WTC11 (cell line): ENCODE measurements at regions not wholly inside any gene's neighbourhood (a gene's known extent, or its start where the extent isn't known, plus 50 kb on each side); places are given as distances from the start of the nearest gene placed in this dataset.

Experiments
- ATAC-seq: fragments of 200-7000 bp; cut with Tn5 transposase; 2 replicates; pipeline ENCODE4 v1.10.0; 2021; ENCODE audit warnings: mild to moderate bottlenecking, moderate library complexity
- CTCF ChIA-PET: fragments of 300-600 bp; sonication (Branson Sonifier 250); formaldehyde crosslinking; loops from one replicate; lab custom pipeline; 2021; ENCODE audit warnings: antibody characterized with exemption; lab: Charles Lee
- POLR2A ChIA-PET: fragments of 350-600 bp; sonication (Branson Sonifier 250); formaldehyde crosslinking; loops from one replicate; lab custom pipeline; 2021; ENCODE audit warnings: antibody characterized with exemption; lab: Charles Lee
- DNase-seq: peaks from one replicate; pipeline ENCODE4 v3.0.0; 2021; ENCODE audit warnings: low spot score
- H3K27ac Mint-ChIP-seq: 2 replicates; pipeline ENCODE4 v1.8.0; 2021; ENCODE audit warnings: mixed read lengths
- H3K27me3 Mint-ChIP-seq: 2 replicates; pipeline ENCODE4 v1.8.0; 2021; ENCODE audit warnings: low read depth, mild to moderate bottlenecking, moderate library complexity, mixed read lengths
- H3K36me3 Mint-ChIP-seq: 2 replicates; pipeline ENCODE4 v1.8.0; 2021; ENCODE audit warnings: mixed read lengths
- H3K4me1 Mint-ChIP-seq: 2 replicates; pipeline ENCODE4 v1.8.0; 2022; ENCODE audit warnings: mixed read lengths
- H3K4me3 Mint-ChIP-seq: 2 replicates; pipeline ENCODE4 v1.8.0; 2021; ENCODE audit warnings: mild to moderate bottlenecking, moderate library complexity, mixed read lengths
- H3K9me3 Mint-ChIP-seq: 2 replicates; pipeline ENCODE4 v1.8.0; 2021; ENCODE audit warnings: mixed read lengths
- ATF2 ChIP-seq: sonication (generic); formaldehyde crosslinking; IDR thresholded peaks from 2 replicates; pipeline ENCODE4 v1.8.1; 2022; ENCODE audit warnings: low read depth, missing genetic modification reagents, borderline replicate concordance
- CBFB ChIP-seq: sonication (generic); formaldehyde crosslinking; IDR thresholded peaks from 2 replicates; pipeline ENCODE4 v1.8.1; 2022; ENCODE audit warnings: mild to moderate bottlenecking, low read depth, missing genetic modification reagents
- ESRRA ChIP-seq: sonication (generic); formaldehyde crosslinking; IDR thresholded peaks from 2 replicates; pipeline ENCODE4 v1.8.1; 2022; ENCODE audit warnings: mild to moderate bottlenecking, missing genetic modification reagents, borderline replicate concordance
- ETV6 ChIP-seq: sonication (generic); formaldehyde crosslinking; IDR thresholded peaks from 2 replicates; pipeline ENCODE4 v1.8.1; 2022; ENCODE audit warnings: mild to moderate bottlenecking, missing genetic modification reagents
- FOXP4 ChIP-seq: sonication (generic); formaldehyde crosslinking; IDR thresholded peaks from 2 replicates; pipeline ENCODE4 v1.8.0; 2022; ENCODE audit warnings: mild to moderate bottlenecking, missing genetic modification reagents
- JUN ChIP-seq: sonication (generic); formaldehyde crosslinking; IDR thresholded peaks from 2 replicates; pipeline ENCODE4 v1.8.0; 2023; ENCODE audit warnings: mild to moderate bottlenecking, missing genetic modification reagents
- RORB ChIP-seq: fragments of 250-450 bp; sonication (Bioruptor Pico); IDR thresholded peaks from 2 replicates; pipeline ENCODE4 v1.9.0; 2021; ENCODE audit warnings: mild to moderate bottlenecking
- SOX15 ChIP-seq: fragments of 250-450 bp; sonication (Bioruptor Pico); IDR thresholded peaks from 2 replicates; pipeline ENCODE4 v1.9.0; 2021; ENCODE audit warnings: mild to moderate bottlenecking
- STAT6 ChIP-seq: sonication (generic); formaldehyde crosslinking; conservative IDR thresholded peaks from 2 replicates; pipeline ENCODE4 v1.8.1; 2023; ENCODE audit warnings: mild to moderate bottlenecking, low read depth, missing genetic modification reagents, moderate library complexity
- TCF7 ChIP-seq: sonication (generic); formaldehyde crosslinking; IDR thresholded peaks from 2 replicates; pipeline ENCODE4 v1.8.0; 2022; ENCODE audit warnings: mild to moderate bottlenecking, low read depth, missing genetic modification reagents, moderate library complexity
- TEAD4 ChIP-seq: sonication (generic); formaldehyde crosslinking; IDR thresholded peaks from 2 replicates; pipeline ENCODE4 v1.8.0; 2022; ENCODE audit warnings: mild to moderate bottlenecking, missing genetic modification reagents
- ZBTB21 ChIP-seq: sonication (generic); formaldehyde crosslinking; IDR thresholded peaks from 2 replicates; pipeline ENCODE4 v1.8.1; 2023; ENCODE audit warnings: mild to moderate bottlenecking, missing genetic modification reagents, borderline replicate concordance
- ZNF219 ChIP-seq: sonication (generic); formaldehyde crosslinking; IDR thresholded peaks from 2 replicates; pipeline ENCODE4 v1.8.0; 2023; ENCODE audit warnings: missing genetic modification reagents, mild to moderate bottlenecking, borderline replicate concordance
- ZNF317 ChIP-seq: sonication (generic); formaldehyde crosslinking; IDR thresholded peaks from 2 replicates; pipeline ENCODE4 v1.8.1; 2023; ENCODE audit warnings: low read depth, mild to moderate bottlenecking, moderate library complexity, missing genetic modification reagents, borderline replicate concordance
- ZNF671 ChIP-seq: fragments of 250-450 bp; sonication (Bioruptor Pico); IDR thresholded peaks from 2 replicates; pipeline ENCODE4 v1.8.0; 2021; ENCODE audit warnings: mild to moderate bottlenecking
- TF ChIP-seq, protein P1 (sequence below): sonication (generic); formaldehyde crosslinking; IDR thresholded peaks from 2 replicates; pipeline ENCODE4 v1.8.1; 2023; ENCODE audit warnings: mild to moderate bottlenecking, moderate library complexity, missing genetic modification reagents

- Mint-ChIP-seq H3K4me1 (peaks cover 7% of the 10 kb centered on the region), H3K9me3 (peaks cover 4% of the 10 kb centered on the region; the same call in 1 of the 2 replicates), H3K27me3 (no peaks in the 10 kb centered on the region), H3K27ac (no peak overlapping the region), H3K36me3 (no peaks in the 10 kb centered on the region), H3K4me3 (no peak overlapping the region)
- CTCF ChIA-PET = no interaction called here
- TF ChIP-seq STAT6 (no peak), ATF2 (CRISPR knock-in tag) (no peak), ZNF671 (CRISPR knock-in tag) (no peak), ETV6 (CRISPR knock-in tag) (no peak), RORB (no peak)
- TF ChIP-seq, protein P1, sequence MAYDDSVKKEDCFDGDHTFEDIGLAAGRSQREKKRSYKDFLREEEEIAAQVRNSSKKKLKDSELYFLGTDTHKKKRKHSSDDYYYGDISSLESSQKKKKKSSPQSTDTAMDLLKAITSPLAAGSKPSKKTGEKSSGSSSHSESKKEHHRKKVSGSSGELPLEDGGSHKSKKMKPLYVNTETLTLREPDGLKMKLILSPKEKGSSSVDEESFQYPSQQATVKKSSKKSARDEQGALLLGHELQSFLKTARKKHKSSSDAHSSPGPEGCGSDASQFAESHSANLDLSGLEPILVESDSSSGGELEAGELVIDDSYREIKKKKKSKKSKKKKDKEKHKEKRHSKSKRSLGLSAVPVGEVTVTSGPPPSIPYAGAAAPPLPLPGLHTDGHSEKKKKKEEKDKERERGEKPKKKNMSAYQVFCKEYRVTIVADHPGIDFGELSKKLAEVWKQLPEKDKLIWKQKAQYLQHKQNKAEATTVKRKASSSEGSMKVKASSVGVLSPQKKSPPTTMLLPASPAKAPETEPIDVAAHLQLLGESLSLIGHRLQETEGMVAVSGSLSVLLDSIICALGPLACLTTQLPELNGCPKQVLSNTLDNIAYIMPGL = no peak
- ATAC-seq (no peak), DNase-seq (no peak)
- POLR2A ChIA-PET = no interaction called here
Measured at GRCh38 chr1:212201461-212201860, 83.7 kb upstream of the PPP2R5A start.

DNA sequence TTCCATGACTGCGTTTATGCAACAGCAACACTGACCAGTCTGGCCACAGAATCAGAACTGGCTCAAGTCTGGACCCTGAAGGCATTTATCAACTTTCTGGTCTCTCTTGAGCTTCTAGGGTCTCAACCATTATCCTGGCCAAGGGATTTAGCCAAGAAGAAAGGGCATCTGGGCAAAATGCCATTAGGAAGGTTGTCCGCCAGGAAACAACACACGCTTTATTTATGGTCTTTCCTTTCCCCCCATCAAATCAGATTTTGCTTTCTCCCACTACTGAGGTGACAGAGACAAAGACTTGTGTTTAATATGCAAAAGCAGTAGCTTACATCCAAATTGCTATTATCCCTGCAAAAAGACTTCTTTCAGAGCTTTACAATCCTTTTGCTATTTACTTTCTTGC, 81.6 kb upstream of the PPP2R5A start:
- H3K36me3 Mint-ChIP-seq = no peaks in the 10 kb centered on the region

More for the DNA sequence above, 81.6 kb upstream of the PPP2R5A start:
- Mint-ChIP-seq H3K27me3 (no peaks in the 10 kb centered on the region), H3K9me3 (peaks cover 4% of the 10 kb centered on the region; the same call in 1 of the 2 replicates), H3K27ac (no peak overlapping the region), H3K4me3 (no peak overlapping the region), H3K4me1 (peaks cover 7% of the 10 kb centered on the region)
- ATAC-seq (no peak), DNase-seq (no peak)
- ChIA-PET POLR2A (interaction anchor here (0.6 kb wide), 2 partner anchors 31 to 152 kb away, joined by 3 read pairs; no protein-coding TSS in a partner anchor), CTCF (no interaction called here)
- TF ChIP-seq TEAD4 (CRISPR knock-in tag) (no peak), ZNF219 (CRISPR knock-in tag) (no peak), FOXP4 (CRISPR knock-in tag) (no peak), CBFB (CRISPR knock-in tag) (no peak), SOX15 (CRISPR knock-in tag) (no peak), STAT6 (no peak), RORB (no peak), ZNF317 (CRISPR knock-in tag) (no peak), ZBTB21 (no peak), JUN (no peak), TCF7 (CRISPR knock-in tag) (no peak), ESRRA (CRISPR knock-in tag) (no peak)
